Testis (tissue), 2 donors: ENCODE measurements at regions not wholly inside any gene's neighbourhood (a gene's known extent, or its start where the extent isn't known, plus 50 kb on each side); places are given as distances from the start of the nearest gene placed in this dataset.
"Not testable (repeated sequence)": the region's sequence is repeated elsewhere in the genome, so short reads cannot be mapped to it uniquely, and the experiment has no call there.

Source experiments
- DNase-seq: peaks from one replicate; pipeline ENCODE4 v3.0.0-alpha.2; 2019
- H3K27ac ChIP-seq, 2 donors: fragments of 200-600 bp; sonication (generic); one replicate each; pipeline ENCODE4 v1.5.1; 2019
- H3K27me3 ChIP-seq: fragments of 200-600 bp; sonication (generic); one replicate; pipeline ENCODE4 v1.5.1; 2019
- H3K36me3 ChIP-seq: fragments of 200-600 bp; sonication (generic); one replicate; pipeline ENCODE4 v1.5.1; 2017; ENCODE audit warnings: low read depth; ENCODE audit errors: missing control alignments
- H3K4me1 ChIP-seq: fragments of 200-600 bp; sonication (generic); one replicate; pipeline ENCODE4 v1.5.1; 2019
- H3K4me3 ChIP-seq, 2 donors: fragments of 200-600 bp; sonication (generic); one replicate each; pipeline ENCODE4 v1.5.1; 2017 to 2019
- H3K9me3 ChIP-seq: fragments of 200-600 bp; sonication (generic); one replicate; pipeline ENCODE4 v1.5.1; 2017
- POLR2A ChIP-seq: fragments of 450-650 bp; IDR thresholded peaks from one replicate; pipeline ENCODE4 v1.6.1; 2017; ENCODE audit warnings: antibody characterized with exemption, mild to moderate bottlenecking, moderate library complexity
- WGBS, 2 donors: methylation state at CpG; one replicate each; pipeline ENCODE4 v1.1.5; 2018; 5-methylcytosine and 5-hydroxymethylcytosine counted together
- intact Hi-C: fragments of 100-400 bp; cut with DNase I; formaldehyde crosslinking; loops from one replicate; pipeline ENCODE4 v1.15.1; 2023; ENCODE audit warnings: low total_unique reads
- TF ChIP-seq, protein P1 (sequence below), 3 experiments: fragments of 450-650 bp in 2 of 3; fragments of 200-600 bp in 1 of 3; sonication (generic) in 1 of 3; IDR thresholded peaks; one replicate each; pipeline ENCODE4 v1.5.1; 2016 to 2019; ENCODE audit warnings: antibody characterized with exemption in 3 of 3, mild to moderate bottlenecking in 2 of 3, moderate library complexity in 1 of 3

- TF ChIP-seq, protein P1, sequence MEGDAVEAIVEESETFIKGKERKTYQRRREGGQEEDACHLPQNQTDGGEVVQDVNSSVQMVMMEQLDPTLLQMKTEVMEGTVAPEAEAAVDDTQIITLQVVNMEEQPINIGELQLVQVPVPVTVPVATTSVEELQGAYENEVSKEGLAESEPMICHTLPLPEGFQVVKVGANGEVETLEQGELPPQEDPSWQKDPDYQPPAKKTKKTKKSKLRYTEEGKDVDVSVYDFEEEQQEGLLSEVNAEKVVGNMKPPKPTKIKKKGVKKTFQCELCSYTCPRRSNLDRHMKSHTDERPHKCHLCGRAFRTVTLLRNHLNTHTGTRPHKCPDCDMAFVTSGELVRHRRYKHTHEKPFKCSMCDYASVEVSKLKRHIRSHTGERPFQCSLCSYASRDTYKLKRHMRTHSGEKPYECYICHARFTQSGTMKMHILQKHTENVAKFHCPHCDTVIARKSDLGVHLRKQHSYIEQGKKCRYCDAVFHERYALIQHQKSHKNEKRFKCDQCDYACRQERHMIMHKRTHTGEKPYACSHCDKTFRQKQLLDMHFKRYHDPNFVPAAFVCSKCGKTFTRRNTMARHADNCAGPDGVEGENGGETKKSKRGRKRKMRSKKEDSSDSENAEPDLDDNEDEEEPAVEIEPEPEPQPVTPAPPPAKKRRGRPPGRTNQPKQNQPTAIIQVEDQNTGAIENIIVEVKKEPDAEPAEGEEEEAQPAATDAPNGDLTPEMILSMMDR (IDR thresholded peaks at IDR 0.05) = no peak
- no peak for TF ChIP-seq POLR2A
- no peaks in the 10 kb centered on the region for H3K27me3 ChIP-seq
- no peak for DNase-seq
These were observed 170.7 kb upstream of the IRF2BP2 start for GRCh38 chr1:234780531-234781162.

DNA sequence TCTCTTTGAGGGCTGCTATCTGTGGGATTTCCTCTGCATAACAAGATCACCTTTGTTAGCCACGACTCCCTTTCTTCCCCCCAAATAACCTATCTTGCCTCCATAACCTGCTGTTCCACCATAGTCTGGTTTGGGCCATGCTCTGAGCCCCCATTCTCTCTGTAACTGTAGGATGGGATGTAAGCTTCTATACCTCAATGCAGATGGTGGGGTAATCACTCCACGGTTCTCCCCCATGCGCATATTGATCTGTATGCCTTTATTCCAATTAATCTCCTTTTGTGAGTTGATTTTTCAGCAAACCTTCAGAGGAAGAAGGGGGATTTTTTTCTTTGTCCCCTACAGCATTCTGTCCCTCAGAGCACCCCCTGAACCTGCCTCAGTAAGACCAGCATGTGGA, 170.1 kb upstream of the IRF2BP2 start:
- Histone ChIP-seq H3K4me3 (no peak overlapping the region), H3K27ac (no peak overlapping the region), H3K9me3 (no peaks in the 10 kb centered on the region), H3K4me1 (no peaks in the 10 kb centered on the region), H3K36me3 (no peaks in the 10 kb centered on the region), H3K27me3 (no peaks in the 10 kb centered on the region)
- intact Hi-C loops = no loop called here
- DNase-seq = no peak
- no peak for TF ChIP-seq POLR2A
- TF ChIP-seq, protein P1 (IDR thresholded peaks at IDR 0.05) = no peak
- WGBS, 2 donors = 80 to 88% methylated on average over 3 of the region's 3 CpGs

More at GRCh38 chr1:234780531-234781162, 170.7 kb upstream of the IRF2BP2 start:
- Histone ChIP-seq H3K9me3 (no peaks in the 10 kb centered on the region), H3K4me3 (no peak overlapping the region), H3K27ac (no peak overlapping the region), H3K4me1 (no peaks in the 10 kb centered on the region), H3K36me3 (no peaks in the 10 kb centered on the region)
- intact Hi-C loops = no loop called here
- 83 to 87% methylated on average over 13 of the region's 13 CpGs for WGBS, 2 donors

GRCh38 chr1:234779600-234779999, 169.6 kb upstream of the IRF2BP2 start:
- DNase-seq, H3K9me3 ChIP-seq, H3K36me3 ChIP-seq, H3K4me3 ChIP-seq, H3K4me1 ChIP-seq, intact Hi-C loops, H3K27ac ChIP-seq, H3K27me3 ChIP-seq: not testable (repeated sequence)
- WGBS, 2 donors = 90 to 91% methylated on average over 5 of the region's 5 CpGs

DNA sequence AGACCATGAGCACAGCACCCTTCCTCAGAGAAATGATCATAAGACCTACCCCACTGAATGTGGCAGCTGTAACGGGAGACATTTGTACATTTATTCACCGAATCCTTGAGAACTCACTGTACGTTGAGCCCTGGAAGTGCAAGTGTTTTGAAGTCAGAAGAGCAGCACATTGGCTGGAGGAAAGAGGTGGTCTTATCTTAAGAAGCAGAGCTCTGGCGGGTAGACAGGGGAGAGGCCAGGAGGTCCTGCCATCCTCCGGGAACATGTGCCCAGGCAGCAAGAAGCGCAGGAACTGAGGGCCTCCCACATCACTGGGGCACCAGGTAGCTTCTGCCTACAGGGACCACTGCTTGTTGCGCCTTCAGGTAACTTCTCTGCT, 169.2 kb upstream of the IRF2BP2 start:
- Histone ChIP-seq H3K27ac (no peak overlapping the region), H3K27me3 (no peaks in the 10 kb centered on the region), H3K9me3 (no peaks in the 10 kb centered on the region), H3K4me1 (no peaks in the 10 kb centered on the region), H3K4me3 (no peak overlapping the region), H3K36me3 (no peaks in the 10 kb centered on the region)
- DNase-seq = no peak
- 73 to 79% methylated on average over 7 of the region's 7 CpGs for WGBS, 2 donors
- intact Hi-C loops = no loop called here
- TF ChIP-seq, protein P1 (IDR thresholded peaks at IDR 0.05) = no peak
- no peak for TF ChIP-seq POLR2A

DNA sequence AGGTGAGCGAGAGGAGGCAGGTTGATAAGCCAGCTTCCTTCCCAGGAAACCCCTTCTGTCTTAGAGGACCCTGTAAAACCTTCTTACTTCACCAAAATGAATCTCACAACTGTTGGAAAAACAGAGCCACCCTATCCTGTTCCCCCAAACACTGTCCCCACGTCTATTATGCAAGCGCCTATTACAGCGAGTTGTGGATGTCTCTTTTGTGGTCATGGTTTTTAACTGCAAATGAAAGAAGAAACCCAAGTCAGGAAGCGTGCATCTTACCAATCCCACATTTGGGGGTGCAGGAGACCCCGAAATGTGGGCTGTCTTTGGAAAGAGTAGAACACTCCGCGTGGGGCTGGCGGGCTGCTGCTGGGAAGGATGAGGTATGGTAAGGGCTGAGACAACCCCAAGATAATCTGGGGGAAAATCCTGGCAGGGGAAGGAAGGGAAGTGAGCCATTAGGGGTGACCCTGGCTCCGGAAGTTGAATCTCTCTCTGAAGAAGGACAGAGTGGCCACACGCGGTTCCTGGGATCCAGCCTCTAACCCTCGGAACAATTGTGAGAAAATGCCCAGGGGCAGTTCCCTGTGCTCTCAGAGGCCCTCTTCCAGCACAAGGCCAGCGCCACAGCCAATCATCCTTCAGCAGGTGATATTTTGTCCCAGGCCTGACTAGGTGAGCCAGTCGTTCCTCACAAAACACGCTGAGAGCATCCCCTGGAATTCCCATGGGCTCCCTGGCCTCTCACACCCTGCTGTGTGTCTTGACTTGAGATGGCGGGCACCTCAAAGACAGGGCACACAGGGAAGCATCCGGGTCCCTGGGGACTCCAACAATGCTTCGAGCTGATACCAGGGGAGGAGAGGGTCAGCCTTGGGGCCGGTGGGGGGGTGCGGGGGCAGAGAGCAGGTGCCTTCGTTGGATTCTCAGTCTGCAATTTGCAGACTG, 168.5 kb upstream of the IRF2BP2 start:
- Histone ChIP-seq H3K27ac (no peak overlapping the region), H3K9me3 (no peaks in the 10 kb centered on the region), H3K4me1 (no peaks in the 10 kb centered on the region), H3K4me3 (no peak overlapping the region), H3K27me3 (no peaks in the 10 kb centered on the region), H3K36me3 (no peaks in the 10 kb centered on the region)
- 82 to 83% methylated on average over 22 of the region's 22 CpGs for WGBS, 2 donors
- no peak for DNase-seq
- TF ChIP-seq, protein P1 (IDR thresholded peaks at IDR 0.05) = no peak
- no peak for TF ChIP-seq POLR2A
- intact Hi-C loops = no loop called here
